ENCODE measurements at regions not wholly inside any gene's neighbourhood (a gene's known extent, or its start where the extent isn't known, plus 50 kb on each side); places are given as distances from the start of the nearest gene placed in this dataset.

GRCh38 chr7:94324380-94325121 is 70.1 kb upstream of the COL1A2 start:
- peak; percentile 81 for DNase-seq

GRCh38 chr7:94325122-94325475 is 69.6 kb upstream of the COL1A2 start:
- DNase-seq, result no peak

DNA sequence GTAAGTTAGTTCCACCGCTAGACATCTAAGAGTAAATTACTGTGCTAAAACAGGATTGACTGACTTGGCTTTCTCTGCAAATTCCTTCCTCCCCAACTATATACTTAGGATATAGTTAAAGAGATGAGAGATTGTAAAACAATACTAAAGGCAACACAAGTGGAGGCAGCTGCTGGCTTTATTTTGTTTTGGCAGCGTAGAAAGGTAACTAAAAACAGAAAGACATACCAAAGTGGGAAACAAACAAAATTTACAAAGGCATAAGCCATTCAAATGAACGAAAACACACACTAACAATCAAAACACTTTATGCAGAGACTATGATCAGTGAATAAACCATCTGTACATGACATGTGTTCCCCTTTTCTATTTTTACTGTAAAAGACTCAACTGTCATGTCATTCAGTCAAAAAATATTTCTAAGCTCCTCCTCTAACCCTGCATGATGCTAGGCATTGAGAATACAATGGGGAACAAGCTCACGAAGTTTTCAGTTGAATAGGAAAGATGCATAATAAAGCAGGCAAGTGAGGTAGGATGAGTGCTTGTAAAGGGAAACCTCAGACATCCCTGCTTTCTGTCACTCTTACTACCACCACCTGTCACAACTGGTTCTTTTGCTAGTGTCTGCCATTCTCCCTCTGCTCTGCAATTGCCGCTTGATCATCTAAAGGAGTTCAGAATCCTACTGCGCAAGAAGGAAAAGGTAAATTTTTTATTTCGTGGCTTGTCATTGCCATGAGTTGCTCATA is 64.2 kb upstream of the COL1A2 start:
- no peak for DNase-seq

GRCh38 chr7:94332571-94332970 is 62.1 kb upstream of the COL1A2 start:
- DNase-seq, result no peak

- DNase-seq, result no peak
Measured at GRCh38 chr7:94333810-94334209, 60.9 kb upstream of the COL1A2 start.

- peak; percentile 48 for DNase-seq
Measured at GRCh38 chr7:94335586-94335985, 59.1 kb upstream of the COL1A2 start.

DNA sequence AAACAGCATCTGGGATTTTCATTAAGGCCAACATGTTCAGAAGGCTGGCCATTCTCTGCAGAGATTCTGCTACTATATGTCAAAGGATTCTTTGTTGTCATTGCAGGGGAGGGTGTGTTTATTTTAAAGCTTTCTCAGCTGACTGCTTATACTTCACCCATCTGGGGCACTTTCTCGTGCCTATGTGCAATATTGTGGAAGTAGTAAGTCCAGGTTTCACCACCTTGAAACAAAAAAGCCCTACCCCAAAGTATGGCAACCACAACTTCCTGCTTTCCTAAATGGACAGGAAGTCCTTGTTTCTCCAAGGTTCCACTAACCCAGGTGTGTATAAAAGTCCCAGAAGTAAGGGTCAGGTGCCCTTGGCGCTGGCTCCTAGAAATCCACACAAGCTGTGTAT is 58.7 kb upstream of the COL1A2 start:
- DNase-seq, result no peak

GRCh38 chr7:94338921-94339371 is 55.7 kb upstream of the COL1A2 start:
- DNase-seq, result peak; percentile 79

- DNase-seq, result peak; percentile 88
Measured at GRCh38 chr7:94344826-94345225, 49.9 kb upstream of the COL1A2 start.
